Activated CD4-positive, alpha-beta T cell treated with anti-CD3 and anti-CD28 coated beads, Interleukin-2, amount 50 U/mL, for 4 hours (primary cell): ENCODE measurements at regions not wholly inside any gene's neighbourhood (a gene's known extent, or its start where the extent isn't known, plus 50 kb on each side); places are given as distances from the start of the nearest gene placed in this dataset.

Experiments
- DNase-seq, 2 experiments: peaks; one replicate each; pipeline ENCODE4 v3.0.0-alpha.2; 2020

- DNase-seq: no peak
Observed at GRCh38 chr4:89416960-89417359, 109.4 kb upstream of the GPRIN3 start.

DNA sequence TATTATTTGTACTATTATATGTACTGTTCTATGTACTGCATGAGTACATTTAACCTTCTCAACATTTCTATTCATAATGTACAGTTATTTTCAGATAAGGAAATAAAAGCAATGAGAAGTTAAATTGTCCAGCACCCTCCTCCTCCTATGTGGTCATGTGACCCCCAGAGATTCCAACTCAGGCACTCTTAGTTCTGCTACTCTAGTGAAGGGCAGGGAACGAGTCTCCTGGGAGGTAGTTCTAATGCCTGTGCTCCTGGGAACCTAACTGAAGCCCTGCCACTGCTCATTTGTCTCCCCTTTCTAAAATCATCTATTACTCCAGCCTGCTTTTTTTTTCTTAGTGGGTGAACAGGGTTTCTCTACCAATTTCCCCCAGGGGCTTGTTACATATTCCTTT is 105.9 kb upstream of the GPRIN3 start:
- DNase-seq: no peak

- DNase-seq: no peak
Observed at GRCh38 chr4:89411539-89412309, 104.1 kb upstream of the GPRIN3 start.

DNA sequence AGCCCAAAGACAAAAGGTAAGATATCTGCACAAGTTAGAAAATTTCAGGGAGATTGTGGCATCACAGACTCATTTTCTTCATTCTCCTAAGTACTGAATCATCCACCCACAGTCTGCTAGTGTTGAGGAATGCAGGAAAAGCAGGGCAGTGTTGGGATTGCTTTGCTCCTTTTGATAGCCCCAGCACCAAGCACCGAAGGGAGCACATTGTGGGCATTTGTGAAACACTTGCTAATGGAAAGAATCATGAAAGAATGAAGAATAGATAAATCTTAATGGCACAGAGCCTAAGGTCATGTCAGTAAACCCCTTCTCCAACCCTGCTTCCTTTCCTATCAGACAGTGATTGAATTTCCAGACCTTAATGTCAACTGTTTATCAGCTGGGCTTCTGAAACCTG is 103.1 kb upstream of the GPRIN3 start:
- no peak for DNase-seq

DNA sequence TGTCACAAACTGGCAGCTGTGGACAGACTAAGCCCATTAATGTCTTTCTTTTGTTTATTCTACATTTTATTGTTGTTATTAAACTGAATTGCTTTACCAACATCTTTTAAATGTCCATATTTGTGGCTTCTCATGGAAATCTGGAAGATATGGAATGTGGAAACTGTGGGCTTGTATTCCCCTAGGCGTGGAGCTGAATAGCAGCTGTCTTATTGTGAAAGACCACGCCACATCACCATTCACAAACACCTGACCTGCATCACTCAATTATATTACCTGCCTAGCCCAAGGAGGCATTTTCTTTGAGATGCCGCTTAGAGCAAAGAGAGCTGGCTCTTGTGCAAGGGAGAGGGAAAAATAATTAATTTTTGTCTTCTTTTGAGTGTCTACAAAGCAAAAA is 96.9 kb upstream of the GPRIN3 start:
- no peak for DNase-seq

DNA sequence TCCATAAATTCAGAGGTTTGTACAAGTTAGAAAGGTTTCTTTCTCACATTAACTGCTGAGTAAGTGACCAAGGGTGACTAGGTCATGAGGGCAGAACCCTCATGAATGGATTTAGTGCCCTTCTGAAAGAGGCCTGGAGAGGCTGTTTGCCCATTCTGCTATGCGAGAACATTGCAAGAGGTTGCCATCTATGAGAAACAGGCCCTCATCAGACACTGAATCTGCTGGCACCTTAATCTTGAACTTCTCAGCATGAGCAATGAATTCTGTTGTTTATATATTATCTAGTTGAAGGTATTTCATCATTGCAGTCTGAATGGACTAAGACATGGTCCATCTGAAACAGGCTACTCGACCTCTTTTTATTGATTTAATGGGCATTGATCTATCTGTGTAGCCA is 96.2 kb upstream of the GPRIN3 start:
- DNase-seq: no peak

GRCh38 chr4:89400287-89401035 is 92.9 kb upstream of the GPRIN3 start:
- no peak for DNase-seq

GRCh38 chr4:89398644-89399043 is 91.0 kb upstream of the GPRIN3 start:
- no peak for DNase-seq

GRCh38 chr4:89398146-89398545 is 90.5 kb upstream of the GPRIN3 start:
- no peak for DNase-seq

DNA sequence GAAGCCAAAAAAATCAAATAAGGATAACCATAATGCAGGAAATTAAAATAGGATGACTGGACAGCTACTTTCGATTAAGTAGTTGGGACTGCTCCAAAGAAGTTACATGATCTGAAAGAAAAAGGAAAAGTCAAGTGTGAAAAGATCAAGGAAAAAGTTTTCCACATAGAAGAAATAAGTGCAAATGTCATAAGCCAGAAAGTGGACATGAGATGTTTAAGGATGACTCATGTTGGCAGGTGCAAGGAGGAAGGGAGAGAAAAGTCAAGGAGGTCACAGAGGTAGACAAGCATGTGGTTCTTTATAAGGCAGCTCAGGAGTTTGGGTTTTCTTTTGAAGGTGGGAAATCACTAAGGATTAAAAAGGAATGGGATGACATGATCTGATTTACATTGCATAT is 89.8 kb upstream of the GPRIN3 start:
- no peak for DNase-seq

DNA sequence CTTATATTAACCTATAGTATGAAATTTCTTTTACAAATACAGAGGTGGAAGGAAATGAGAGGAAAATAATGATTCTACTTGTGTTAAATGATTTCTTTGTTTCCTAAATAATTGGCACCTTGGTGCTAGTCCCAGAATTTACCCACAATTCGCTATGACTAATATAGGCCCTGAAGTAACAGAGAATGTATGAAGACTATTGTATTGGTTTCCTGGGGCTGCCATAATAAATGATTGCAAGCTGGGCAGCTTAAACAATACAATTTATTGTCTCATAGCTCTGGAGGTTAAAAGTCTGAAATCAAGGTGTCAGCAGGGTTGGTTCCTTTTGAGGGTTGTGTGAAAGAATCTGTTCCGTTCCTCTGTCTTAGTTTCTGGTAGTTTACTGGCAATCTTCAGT is 74.8 kb upstream of the GPRIN3 start:
- no peak for DNase-seq

GRCh38 chr4:89380980-89381379 is 73.4 kb upstream of the GPRIN3 start:
- no peak for DNase-seq

GRCh38 chr4:89379511-89380044 is 72.0 kb upstream of the GPRIN3 start:
- no peak for DNase-seq

DNA sequence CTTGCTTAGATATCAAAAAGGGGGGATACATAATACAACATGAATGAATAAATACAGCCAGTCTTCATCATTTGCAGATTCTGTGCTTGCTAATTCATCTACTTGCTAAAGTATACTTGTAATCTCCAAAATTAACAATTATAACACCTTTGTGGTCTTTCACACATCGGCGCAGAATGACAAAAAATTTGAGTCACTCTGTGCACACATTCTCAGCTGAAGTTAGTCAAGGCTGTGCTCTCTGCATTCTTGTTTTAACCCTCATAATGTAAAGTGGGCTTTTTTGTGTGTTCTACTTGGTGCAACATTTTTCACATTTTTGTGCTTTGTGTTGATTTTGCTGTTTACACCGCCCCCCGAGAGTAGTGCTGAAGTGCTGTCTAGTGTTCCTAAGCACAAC is 65.8 kb upstream of the GPRIN3 start:
- no peak for DNase-seq

DNA sequence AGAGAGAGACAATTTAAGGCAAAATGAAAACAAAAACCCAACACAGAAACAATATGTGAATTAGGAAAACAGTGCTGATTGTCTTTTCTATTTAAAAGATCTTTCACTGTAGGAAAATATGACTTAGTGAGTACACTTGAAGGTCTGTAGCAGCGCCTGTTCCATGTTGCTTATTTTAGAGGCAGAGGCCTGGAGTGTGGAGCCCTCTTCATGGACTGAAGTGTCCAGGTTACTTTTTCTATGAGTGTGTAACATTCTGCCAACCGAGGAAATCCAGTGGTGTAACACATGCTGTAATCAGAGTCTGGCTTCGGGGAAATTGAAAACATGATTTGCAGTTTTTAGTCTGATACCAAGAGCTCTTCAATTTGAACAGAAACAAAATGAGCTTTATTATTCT is 64.0 kb upstream of the GPRIN3 start:
- no peak for DNase-seq

DNA sequence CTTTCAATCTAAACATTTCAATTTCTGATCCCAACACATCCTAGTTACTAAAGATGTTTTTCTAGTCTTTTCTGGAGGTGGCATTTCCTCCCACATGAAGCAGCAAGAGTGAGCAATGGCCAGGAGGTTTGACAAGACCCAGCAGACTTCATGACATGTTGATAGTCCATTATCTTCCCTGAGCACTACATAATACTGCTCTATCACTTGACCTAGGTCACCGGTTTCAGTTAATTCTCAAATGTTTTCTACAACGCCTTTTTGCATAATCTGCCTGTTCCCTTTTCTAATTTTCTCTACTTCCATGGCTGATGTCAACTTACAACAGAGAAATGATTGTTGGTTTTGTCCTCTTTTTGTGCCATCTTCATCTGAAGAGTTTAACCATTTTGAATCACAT is 62.0 kb upstream of the GPRIN3 start:
- no peak for DNase-seq

GRCh38 chr4:89368861-89369260 is 61.3 kb upstream of the GPRIN3 start:
- DNase-seq: no peak

- no peak for DNase-seq
Observed at GRCh38 chr4:89365776-89366175, 58.2 kb upstream of the GPRIN3 start.

DNA sequence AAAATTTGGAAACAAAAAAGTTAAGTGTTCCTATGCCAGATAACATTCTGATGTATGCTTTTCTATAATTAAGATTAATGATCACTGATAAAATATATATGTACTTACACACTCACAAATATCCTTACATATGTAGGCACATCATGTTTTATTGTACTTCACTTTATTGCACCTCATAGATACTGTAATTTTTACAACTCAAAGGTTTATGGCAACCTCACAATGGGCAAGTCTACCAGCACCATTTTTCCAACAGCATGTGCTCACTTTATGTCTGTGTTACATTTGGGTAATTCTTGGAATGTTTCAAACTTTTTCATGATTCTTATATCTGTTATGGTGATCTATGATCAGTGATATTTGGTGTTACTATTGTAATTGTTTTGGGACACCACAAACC is 57.8 kb upstream of the GPRIN3 start:
- no peak for DNase-seq

DNA sequence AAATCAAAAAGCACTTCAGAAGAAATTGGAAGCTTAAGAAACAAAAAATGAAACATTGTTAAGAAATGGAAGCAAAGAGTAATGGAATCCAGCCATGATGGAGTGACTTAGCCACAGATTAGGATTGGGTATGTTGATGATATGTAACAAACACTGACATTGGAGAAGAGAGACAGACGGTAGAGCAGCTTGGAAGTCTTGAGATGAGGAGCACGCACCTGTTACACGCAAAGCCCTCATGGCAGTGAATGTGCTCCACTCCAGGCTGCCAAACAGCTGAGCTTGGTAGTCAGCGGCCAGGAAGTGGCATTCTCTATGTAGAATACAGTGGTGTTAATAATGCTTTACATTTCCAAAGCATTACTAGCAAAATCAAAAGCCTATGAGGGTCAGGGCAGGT is 56.9 kb upstream of the GPRIN3 start:
- DNase-seq: no peak

DNA sequence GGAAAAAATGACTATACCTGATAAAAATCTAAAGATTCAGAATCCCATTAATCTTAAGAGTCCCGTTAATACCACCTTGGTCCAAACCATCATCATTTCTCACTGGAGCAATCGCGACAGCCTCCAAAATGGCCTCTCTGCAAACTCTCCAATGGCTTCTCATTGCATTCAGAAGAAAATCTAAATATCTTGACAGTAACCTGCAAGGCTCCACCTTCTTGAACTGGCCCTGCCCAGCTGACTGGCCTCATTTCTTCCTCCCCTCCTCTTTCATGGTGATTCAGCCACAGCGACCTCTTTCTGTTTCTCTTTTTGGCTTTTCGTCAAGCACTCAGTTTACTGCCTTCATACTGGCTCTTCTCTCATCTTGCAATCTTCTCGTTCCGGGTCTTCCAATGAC is 56.2 kb upstream of the GPRIN3 start:
- no peak for DNase-seq

GRCh38 chr4:89358935-89359638 is 51.5 kb upstream of the GPRIN3 start:
- no peak for DNase-seq

GRCh38 chr4:89357787-89358186 is 50.2 kb upstream of the GPRIN3 start:
- DNase-seq: no peak
